Fibroblast of the conjunctiva (primary cell): ENCODE measurements at regions not wholly inside any gene's neighbourhood (a gene's known extent, or its start where the extent isn't known, plus 50 kb on each side); places are given as distances from the start of the nearest gene placed in this dataset.
"Not testable (repeated sequence)": the region's sequence is repeated elsewhere in the genome, so short reads cannot be mapped to it uniquely, and the experiment has no call there.

ENCODE experiments used
- DNase-seq: peaks from one replicate; pipeline ENCODE4 v3.0.0-alpha.2; 2010; ENCODE audit warnings: low read depth

DNA sequence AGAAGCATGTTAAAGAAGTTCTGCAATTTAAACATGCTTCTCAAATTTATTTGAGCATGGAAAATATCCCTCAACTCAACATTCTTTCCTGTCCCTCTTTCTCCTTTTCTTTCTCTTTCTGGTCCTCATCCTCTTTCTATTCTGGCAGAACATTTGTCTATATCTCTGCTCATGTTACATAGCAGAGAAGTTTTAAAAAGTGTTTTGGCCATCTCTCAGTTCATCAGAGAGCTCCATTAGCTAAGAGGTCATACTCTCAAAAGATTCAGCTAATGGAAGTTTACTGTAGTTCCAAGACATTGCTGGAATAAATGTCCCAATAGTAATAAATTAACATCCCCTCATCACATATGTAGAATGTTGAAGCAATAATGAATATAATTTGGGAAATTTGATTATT is 53.5 kb downstream of the XCL2 start:
- no peak for DNase-seq

DNA sequence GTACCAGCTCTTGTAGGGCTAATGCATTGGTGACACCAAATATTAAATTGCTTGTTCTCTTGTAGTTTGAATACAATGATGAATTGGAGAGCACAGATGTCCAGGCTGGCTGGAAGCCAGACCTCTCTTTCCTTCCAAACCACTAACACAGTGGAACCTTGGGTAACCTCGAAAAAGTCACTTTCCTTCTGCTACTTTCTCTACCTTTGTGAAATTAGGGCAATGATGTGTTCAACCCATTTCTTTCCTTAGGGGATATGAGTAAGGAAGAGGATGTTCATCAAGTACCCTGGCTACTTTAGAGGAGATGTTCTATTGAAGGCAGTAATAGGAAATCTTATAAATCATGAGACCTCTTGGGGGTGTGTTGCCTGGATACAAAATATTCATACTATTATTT is 55.7 kb downstream of the XCL2 start:
- no peak for DNase-seq

DNA sequence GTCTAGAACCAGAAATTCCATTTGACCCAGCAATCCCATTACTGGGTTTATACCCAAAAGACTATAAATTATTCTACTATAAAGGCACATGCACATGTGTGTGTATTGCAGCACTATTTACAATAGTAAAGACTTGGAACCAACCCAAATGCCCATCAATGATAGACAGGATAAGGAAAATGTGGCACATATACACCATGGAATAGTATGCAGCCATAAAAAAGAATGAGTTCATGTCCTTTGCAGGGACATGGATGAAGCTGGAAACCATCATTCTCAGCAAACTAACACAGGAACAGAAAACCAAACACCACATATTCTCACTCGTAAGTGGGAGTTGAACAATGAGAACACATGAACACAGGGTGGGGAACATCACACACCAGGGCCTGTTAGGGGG is 57.0 kb downstream of the XCL2 start:
- not testable (repeated sequence) for DNase-seq

DNA sequence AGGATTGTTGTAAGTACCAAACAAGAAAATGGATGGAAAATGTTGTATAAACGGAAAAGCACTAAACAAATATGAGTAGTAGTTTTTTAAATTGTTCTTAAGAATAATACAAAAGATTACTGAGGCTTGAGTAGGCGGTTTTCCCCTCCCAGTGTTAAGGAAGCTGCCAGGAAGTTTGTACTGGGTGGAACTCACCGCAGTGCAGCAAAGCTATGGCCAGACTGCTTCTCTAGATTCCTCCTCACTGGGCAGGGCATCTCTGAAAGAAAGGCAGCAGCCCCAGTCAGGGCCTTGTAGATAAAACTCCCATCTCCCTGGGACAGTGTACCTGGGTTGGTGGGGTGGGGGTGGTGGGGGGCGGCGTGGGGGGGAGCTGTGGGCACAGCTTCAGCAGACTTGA is 58.7 kb downstream of the XCL2 start:
- DNase-seq: no peak

DNA sequence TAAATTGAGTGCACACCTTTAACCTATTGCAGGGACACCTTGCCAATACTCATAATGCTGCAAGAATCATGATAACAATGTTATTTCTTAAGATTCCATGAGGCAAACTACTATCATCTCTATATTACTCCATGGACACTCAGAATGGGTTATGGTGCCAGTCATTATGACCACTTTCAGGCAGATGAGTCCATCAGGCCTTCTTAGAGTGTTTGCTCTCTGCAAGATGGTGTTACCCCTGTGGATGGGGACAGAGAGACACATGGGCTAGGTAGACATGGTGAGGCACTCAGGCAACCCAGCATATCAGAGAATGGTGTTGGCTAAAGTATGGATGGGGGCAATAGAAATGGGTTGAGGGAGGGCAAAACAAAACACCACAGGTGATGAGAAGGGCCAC is 59.7 kb downstream of the XCL2 start:
- no peak for DNase-seq

DNA sequence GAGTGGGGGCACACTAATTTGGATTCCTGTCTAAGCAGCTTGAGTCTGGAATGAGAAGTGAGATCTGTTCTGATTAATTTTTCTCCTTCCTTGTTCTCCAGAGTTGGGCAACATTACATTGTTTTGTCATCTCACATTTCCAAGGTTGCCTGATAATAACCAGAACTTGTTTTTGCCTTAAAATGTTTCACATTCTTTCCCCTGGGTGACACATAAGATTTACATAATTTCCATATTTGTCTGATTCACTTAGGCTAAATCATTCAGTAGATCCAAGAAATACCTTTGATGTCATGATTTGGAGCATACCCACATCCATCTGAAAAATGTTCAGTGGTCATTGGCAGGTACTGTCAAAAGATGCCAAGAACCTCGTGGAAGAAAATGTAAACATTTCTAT is 60.3 kb downstream of the XCL2 start:
- DNase-seq: peak; percentile 38

DNA sequence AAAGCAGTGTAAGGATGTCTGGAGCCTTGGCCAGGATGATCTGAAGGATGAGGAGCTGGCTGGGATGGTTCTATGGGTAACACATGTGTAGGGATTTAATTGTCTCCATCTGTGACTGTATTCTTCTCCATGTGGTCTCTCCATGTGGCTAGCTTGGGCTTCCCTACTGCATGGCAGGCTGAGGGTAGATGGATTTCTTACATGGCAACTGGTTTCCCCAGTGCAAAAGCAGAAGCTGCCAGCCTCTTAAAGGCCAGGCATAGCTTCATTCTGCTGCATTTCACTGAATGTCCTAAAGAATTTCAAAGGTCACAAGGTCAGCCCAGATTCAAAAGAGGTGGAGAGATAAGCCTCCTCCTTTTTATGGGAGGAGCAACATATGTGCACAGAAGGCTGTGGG is 61.7 kb downstream of the XCL2 start:
- DNase-seq: no peak

DNA sequence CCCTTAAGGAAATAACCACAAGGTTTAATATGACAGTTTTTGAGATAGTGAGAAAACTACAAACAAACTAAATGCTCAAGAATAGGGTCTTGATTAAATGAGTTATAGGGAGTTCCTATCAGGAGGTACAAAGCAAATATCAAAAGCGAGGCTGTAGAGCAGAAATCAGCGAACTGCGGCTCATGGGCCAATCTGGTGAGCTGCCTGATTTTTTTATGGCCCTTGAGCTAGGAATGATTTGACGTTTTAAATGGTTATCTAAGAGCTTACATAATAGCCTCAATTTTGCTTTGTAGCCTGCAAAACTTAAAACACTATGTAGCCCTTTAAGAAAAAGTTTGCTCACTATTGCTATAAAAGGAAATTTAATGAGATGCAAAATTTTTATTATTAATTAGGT is 62.2 kb downstream of the XCL2 start:
- no peak for DNase-seq

DNA sequence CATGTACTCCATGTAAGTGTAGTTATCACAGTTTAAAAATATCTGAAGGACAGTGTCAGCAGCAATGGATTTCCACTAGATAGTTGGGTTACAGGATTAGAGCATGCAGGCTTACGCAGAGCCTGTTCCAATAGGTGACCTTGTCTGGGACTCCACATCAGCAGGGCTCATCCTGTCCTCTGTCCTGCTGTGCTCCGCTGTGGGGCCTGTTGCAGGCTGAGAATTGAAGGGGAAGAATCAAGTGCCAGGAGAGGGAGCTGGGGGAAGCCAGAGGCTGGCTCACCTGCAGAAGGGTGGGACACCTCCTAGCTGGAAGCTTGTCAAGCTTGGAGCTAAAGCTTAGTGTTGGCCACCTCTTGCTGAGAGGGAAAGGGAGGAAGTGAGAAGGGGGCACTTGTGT is 62.8 kb downstream of the XCL2 start:
- no peak for DNase-seq

DNA sequence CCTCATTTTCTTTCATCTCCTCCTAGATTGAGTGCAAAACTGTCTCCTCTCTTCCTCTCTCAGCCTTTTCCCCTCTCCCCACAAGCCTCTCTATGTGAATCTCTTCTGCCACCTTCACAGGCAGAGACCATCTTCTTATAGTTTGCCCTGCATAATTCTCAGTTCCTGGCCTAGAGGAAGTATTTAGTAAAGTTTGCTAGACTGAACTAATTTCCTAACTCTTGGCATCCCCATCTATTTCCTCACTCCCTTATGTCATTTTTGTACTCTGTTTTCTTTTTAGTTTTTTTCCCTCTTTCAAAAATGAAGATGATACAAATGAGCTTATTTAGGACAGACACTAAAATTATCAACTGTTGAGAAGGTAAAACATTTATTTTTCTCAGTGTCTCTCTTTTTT is 66.0 kb downstream of the XCL2 start:
- DNase-seq: no peak

DNA sequence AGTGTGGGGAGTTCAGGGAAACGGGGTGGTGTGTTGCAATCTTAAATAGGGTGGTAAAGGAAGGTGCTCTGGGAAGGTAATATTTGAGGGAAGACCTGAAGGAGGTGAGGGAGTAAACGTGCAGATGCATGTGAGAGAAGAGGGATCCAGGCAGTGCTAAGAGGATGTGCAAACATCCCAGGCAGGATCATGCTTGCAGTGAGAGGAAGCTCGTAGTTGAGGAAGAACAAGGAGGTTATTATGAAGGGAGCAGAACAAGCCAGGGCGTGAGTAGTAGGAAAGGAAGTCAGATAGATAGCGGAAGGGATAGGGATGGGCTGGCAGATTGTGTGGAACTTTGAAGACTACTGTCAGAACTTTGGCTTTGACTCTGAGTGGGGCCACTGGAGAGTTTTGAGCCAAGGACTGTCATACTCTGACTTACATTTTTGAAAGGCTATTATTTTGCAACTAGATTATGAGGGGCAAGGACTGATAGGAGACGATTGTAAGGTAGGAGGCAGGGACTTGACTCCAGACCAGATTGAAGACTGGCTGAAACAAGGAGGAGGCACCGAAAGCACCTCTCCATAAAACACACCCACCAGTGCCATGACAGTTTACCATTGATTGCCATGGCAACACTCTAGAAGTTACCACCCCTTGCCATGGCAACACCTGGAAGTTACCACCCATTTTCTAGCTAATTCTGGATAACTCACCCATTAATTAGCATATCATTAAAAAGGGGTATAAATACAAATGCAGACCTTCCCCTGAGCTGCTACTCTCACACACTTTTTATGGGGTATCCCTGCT is 67.0 kb downstream of the XCL2 start:
- DNase-seq: no peak

DNA sequence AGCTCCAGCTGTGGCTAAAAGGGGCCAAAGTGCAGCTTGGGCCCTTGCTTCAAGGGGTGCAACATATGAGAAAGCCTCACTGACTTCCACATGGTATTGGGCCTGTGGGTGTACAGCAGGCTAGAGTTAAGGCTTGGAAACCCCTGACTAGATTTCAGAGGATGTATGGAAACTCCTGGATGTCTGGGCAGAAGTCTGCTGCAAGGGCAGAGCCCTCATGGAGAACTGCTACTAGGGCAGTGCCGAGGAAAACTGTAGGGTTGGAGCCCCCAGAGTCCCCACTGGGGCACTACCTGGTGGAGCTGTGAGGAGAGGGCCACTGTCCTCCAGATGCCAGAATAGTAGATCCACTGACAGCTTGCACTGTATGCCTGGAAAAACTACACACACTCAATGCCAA is 69.5 kb downstream of the XCL2 start:
- no peak for DNase-seq

DNA sequence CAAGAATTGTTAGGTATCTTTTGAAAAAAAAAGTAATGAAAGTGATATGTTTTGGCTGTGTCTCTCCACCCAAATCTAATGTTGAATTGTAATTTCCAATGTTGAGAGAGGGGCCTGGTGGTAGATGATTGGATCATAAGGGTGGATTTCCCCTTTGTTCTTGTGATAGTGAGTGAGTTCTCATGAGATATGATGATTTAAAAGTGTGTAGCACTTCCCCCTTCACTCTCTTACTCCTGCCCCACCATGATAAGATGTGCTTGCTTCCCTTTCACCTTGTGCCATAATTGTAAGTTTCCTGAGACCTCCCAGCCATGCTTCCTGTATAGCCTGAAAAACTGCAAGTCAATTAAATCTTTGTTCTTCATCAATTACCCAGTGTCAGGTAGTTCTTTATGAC is 70.7 kb downstream of the XCL2 start:
- DNase-seq: no peak

DNA sequence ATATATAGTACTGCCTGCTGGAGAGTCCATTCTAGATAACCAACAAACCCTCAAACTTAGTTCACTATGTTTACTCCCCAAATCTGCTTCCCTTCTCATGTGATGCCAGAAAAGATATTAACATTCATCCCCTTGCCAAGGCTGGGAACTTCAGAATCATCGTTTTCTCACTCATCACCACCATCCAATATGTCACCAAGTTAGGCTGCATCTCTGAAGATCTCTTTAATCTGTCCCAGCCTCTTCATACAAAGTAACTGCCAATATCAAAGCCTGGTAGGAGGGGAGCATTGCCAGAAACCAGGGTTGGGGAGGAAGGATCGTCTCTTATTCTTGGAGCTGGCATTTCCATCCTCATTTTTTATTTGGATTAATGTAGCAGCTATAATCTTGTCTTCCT is 71.6 kb downstream of the XCL2 start:
- DNase-seq: no peak

DNA sequence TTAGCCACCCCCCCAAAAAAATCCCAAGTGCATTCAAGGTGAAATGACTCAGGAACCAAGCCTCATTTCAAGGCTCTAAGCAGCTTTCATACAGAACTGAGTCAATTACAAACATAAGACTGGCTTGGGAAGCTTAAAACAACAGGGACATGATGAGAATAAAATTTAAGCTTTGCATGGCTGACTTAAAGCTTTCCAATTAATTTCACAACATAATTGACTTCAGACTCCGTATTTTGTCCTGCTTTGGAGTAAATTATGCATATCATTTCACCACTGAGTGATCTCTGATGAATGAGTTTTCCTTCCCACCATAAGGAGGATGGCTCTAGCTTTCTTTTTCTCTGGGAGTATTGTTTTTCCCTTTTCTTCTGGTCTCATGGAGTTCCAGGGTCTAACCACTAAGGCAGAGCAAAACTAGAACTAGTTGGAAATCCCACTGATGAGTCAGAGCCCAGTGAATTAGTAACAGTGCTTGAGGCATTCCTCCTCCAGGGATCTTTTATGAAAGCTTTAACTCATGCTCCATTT is 72.8 kb downstream of the XCL2 start:
- DNase-seq: peak; percentile 76

DNA sequence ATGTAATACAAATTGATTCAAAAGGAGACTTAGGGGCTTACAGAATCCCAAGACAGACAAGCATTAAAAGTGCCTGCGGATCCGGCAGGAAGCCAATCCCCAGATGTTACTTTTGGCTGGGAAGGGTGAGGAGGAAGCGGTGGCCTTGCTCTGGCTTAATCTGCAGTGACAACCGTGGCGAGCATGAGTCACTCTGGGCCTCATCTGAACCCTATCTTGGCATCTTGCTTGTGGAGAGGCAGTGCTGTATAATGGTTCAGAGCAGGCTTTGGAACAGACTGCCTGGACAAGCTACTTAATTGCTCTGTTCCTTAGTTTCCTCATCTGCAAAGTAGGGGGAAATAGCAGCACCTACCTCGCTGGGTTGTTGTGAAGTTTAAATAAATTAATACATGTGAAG is 74.1 kb downstream of the XCL2 start:
- no peak for DNase-seq

DNA sequence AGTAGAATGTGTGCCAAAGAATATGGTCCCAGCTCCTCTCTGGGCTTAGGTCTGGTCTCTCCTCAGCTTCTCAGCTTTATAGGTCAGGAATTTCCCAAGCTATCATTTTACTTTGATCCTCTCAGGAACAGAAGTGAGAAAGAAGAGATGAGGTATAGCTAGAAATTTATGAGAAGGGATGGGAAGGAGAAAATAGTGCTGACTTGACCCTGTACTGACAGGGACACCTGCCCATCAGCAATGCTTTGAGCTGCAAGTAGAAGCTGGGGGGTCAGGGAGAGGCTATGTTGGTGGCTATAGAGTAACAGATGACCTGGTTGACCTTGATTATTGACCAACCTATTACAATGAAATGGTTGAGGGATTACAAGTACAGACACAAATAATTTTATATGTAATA is 75.0 kb downstream of the XCL2 start:
- DNase-seq: no peak

DNA sequence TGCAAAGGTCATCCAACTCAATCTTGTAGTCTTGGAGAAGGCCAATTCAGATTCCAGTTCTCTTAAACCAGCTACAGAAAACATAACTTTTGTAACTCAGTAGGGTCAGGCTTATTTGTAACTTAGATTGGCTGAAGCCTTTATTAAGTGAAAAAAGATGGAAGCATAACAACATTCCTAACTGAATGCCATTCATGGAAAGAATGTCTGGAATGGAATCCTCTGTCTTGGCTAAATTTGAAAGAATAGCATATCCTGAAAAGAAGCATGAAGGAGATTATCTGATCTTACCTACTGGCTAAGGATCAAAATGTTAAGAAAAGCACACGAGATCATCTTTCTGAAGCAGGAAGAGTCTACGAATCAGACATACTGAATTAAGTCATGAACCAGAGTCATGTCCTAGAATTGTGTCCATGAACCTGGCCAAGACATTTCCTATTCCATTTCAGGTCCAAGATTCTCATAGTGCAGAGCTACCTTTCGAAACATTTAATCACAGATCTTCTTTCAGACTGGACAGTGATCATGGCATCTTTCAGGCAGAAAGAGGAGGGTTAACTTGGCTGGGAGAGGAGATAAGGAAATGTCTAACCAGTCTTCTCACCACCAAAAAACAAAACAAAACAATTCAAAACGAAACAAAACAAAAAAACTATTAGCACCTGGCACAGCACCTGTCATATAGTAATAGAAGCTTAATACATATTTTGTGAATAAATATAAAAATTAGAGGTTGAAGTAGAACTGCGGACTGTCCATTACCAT is 75.6 kb downstream of the XCL2 start:
- no peak for DNase-seq

DNA sequence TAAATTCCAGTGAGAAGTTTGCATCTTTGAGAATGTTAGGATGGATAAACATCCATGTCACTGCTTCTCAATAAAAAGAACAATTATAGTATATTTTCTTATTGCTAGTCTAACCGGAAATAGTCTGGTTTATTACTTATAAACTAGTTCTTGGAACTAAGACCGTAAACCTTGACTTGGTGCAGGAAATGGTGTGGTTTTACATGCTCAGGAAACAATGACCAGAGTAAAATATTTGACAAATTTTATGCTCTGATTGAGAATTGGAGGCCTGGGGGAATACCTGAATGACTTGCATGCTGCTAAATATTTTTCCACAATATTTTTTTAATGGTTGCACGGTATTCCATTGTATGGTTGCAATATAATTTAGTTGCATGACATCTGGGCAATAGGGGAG is 76.3 kb downstream of the XCL2 start:
- DNase-seq: no peak

DNA sequence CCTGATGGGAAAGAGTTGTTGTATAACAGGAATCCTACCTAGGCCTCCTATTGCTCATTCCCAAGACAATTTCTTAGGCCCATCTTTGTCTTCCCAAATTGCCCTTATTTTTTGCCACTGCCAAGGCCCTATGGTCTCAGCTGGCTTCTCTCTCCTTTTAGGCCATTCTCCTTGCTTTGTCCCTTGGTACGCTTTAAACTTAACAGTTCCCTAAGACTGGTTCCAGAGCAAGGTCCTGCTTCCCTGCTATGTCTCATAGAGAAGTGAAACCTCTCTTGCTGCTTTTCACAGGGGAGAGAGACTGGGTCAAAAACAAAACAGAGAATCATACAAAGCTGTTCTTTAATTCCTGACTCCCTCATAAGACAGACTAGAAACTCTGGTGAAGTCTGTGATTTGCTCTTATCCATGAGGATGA is 77.1 kb downstream of the XCL2 start:
- DNase-seq: no peak

DNA sequence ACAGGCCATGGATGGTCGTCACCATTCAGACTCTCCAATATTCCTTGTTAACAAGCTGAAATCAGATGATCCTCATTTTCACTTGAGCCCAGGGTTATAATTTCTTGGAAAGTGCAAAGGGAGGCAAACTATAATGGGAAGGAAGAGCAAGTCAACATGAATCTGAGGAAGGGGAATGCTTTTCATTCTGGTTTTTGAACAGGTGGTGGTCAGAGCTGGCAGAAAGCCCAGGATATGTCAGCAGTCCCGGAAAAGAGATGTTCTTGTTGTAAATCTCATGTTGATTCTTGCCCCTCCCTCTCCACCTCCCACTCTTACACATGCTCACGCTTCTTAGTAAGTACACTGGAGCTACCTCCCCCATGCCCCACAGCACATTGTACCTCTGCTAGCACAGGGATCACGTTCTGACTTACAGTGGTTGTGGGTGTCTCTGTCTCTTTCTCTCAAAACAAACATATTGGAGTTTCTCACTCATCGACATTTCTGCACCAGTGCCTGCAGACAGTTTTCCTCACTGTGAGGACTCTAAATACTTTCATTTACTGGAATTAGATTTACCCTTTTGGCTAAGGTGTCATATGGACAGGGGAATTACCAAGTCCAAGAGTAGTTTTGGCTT is 77.6 kb downstream of the XCL2 start:
- DNase-seq: no peak

DNA sequence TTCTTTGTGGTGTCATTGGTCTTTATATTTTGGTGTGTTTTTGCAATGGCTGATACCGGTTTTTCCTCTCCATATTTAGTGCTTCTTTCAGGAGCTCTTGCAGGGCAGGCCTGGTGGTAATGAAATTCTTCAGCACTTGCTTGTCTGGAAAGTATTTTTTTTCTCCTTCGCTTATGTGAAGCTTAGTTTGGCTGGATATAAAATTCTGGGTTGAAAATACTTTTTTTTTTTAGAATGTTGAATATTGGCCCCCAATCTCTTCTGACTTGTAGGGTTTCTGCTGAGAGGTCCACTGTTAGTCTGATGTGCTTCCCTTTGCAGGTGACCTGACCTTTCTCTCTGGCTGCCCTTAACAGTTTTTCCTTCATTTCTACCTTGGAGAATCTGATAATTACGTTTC is 82.7 kb downstream of the XCL2 start:
- DNase-seq: not testable (repeated sequence)

DNA sequence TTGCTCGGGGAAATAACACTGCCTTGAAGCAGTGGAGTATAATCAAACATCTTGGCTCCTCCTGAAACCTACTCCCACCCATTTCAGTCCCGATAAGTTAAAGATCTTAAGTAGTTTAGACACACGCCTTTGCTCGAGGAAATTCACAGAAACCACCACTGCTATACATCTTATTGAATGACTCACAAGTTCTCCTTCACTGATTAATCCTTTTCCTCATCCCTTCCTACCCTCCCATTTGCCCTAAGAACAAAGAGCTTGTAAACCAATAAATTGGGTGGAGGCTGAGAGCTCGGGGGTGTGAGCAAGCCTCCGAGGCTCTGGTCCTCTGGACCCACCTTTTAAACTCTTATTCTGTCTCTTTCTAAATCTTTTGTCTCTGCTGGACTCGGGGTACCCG is 86.5 kb downstream of the XCL2 start:
- DNase-seq: not testable (repeated sequence)
